D721Med (cell line): ENCODE measurements at regions not wholly inside any gene's neighbourhood (a gene's known extent, or its start where the extent isn't known, plus 50 kb on each side); places are given as distances from the start of the nearest gene placed in this dataset.

Experiments used
- DNase-seq: peaks from one replicate; pipeline ENCODE4 v3.0.0; 2011; ENCODE audit warnings: low spot score; ENCODE audit not compliant: insufficient read length
- FAIRE-seq: peaks from 2 replicates; lab custom pipeline; 2011; peaks lifted over from hg19 to GRCh38; lab: Jason Lieb, UNC
- CTCF ChIP-seq: IDR thresholded peaks from 2 replicates; pipeline ENCODE4 v1.5.1; 2012; ENCODE audit warnings: mild to moderate bottlenecking, control low read depth; ENCODE audit not compliant: insufficient read depth; ENCODE audit errors: missing control alignments

GRCh38 chr11:70491696-70492472 lies 93.6 kb downstream of the CTTN start:
- DNase-seq, result no peak
- TF ChIP-seq CTCF, result no peak
- no peak for FAIRE-seq

- TF ChIP-seq CTCF, result no peak
- FAIRE-seq, result no peak
Observed at GRCh38 chr11:70493089-70493474, 94.8 kb downstream of the CTTN start.

GRCh38 chr11:70493891-70494290 lies 95.6 kb downstream of the CTTN start:
- no peak for TF ChIP-seq CTCF
- FAIRE-seq, result no peak
- no peak for DNase-seq

More at GRCh38 chr11:70493089-70493474, 94.8 kb downstream of the CTTN start:
- DNase-seq, result no peak

GRCh38 chr11:70494559-70495350 lies 96.4 kb downstream of the CTTN start:
- no peak for FAIRE-seq
- TF ChIP-seq CTCF, result no peak
- no peak for DNase-seq

GRCh38 chr11:70495351-70496310 lies 97.3 kb downstream of the CTTN start:
- no peak for FAIRE-seq
- no peak for DNase-seq
- no peak for TF ChIP-seq CTCF

GRCh38 chr11:70496591-70497535 lies 98.5 kb downstream of the CTTN start:
- no peak for DNase-seq
- FAIRE-seq, result no peak
- no peak for TF ChIP-seq CTCF
